H1 (cell line): ENCODE measurements at regions not wholly inside any gene's neighbourhood (a gene's known extent, or its start where the extent isn't known, plus 50 kb on each side); places are given as distances from the start of the nearest gene placed in this dataset.

ENCODE experiments used
- CTCF ChIA-PET: fragments of 300-600 bp; sonication (Branson Sonifier 250); formaldehyde crosslinking; loops from one replicate; lab custom pipeline; 2021; ENCODE audit not compliant: partially characterized antibody; lab: Charles Lee
- POLR2A ChIA-PET: fragments of 300-600 bp; sonication (Branson Sonifier 250); formaldehyde crosslinking; loops from one replicate; lab custom pipeline; 2021; ENCODE audit warnings: inconsistent platforms; ENCODE audit not compliant: partially characterized antibody; lab: Charles Lee
- DNase-seq, 2 experiments: peaks; one replicate each; pipeline versions ENCODE4 v3.0.0 to v3.0.0-alpha.2; 2010 to 2022; ENCODE audit warnings: low spot score in 2 of 2, low read depth in 1 of 2, mixed read lengths in 1 of 2
- FAIRE-seq: peaks from 2 replicates; lab custom pipeline; 2011; peaks lifted over from hg19 to GRCh38; lab: Jason Lieb, UNC
- H2AFZ ChIP-seq: 2 replicates; pipeline ENCODE4 v1.8.1; 2012; ENCODE audit warnings: low read length, inconsistent platforms
- H2AK5ac ChIP-seq: 2 replicates; pipeline ENCODE4 v1.6.1; 2013; ENCODE audit warnings: low read depth, low read length
- H2BK120ac ChIP-seq: replicated peaks from 2 replicates; pipeline ENCODE3; 2013; ENCODE audit warnings: low read depth, low read length, inconsistent platforms
- H2BK12ac ChIP-seq: 2 replicates; pipeline ENCODE4 v1.6.1; 2013; ENCODE audit warnings: low read depth, low read length
- H2BK15ac ChIP-seq: 2 replicates; pipeline ENCODE4 v1.6.1; 2013; ENCODE audit warnings: low read length
- H2BK20ac ChIP-seq: 2 replicates; pipeline ENCODE4 v1.6.1; 2013; ENCODE audit warnings: low read length
- H2BK5ac ChIP-seq: 2 replicates; pipeline ENCODE4 v1.6.1; 2013; ENCODE audit warnings: low read depth, low read length
- H3K14ac ChIP-seq: 2 replicates; pipeline ENCODE4 v1.6.1; 2013; ENCODE audit warnings: inconsistent platforms; ENCODE audit not compliant: insufficient read length
- H3K18ac ChIP-seq: 2 replicates; pipeline ENCODE4 v1.6.1; 2013; ENCODE audit warnings: low read length; ENCODE audit errors: extremely low read depth
- H3K23ac ChIP-seq: 2 replicates; pipeline ENCODE4 v1.6.1; 2013; ENCODE audit warnings: inconsistent platforms; ENCODE audit not compliant: insufficient read length
- H3K23me2 ChIP-seq: 2 replicates; pipeline ENCODE4 v1.6.1; 2013; ENCODE audit warnings: low read depth, low read length
- H3K27ac ChIP-seq: 2 replicates; pipeline ENCODE4 v1.6.1; 2011; ENCODE audit warnings: low read depth, low read length, inconsistent platforms
- H3K27me3 ChIP-seq, 4 experiments: replicated peaks in 1 of 4; 1 replicate in 1 of 4; 2 replicates in 3 of 4; pipeline versions ENCODE4 v1.6.1 to v1.8.1; 2011 to 2013; ENCODE audit warnings: low read length in 3 of 4, mild to moderate bottlenecking in 3 of 4, inconsistent platforms in 2 of 4, mixed read lengths in 2 of 4, moderate library complexity in 1 of 4; ENCODE audit not compliant: control insufficient read depth in 3 of 4, insufficient read depth in 3 of 4; ENCODE audit errors: extremely low read depth in 1 of 4
- H3K36me3 ChIP-seq, 4 experiments: 2 replicates each; pipeline versions ENCODE4 v1.6.1 to v1.8.1; 2011 to 2013; ENCODE audit warnings: mild to moderate bottlenecking in 4 of 4, low read length in 3 of 4, moderate library complexity in 2 of 4, control low read depth in 1 of 4, inconsistent platforms in 1 of 4; ENCODE audit not compliant: insufficient read depth in 4 of 4, control insufficient read depth in 2 of 4
- H3K4ac ChIP-seq: replicated peaks from 2 replicates; pipeline ENCODE3; 2013; ENCODE audit warnings: low read length, low read depth, mixed read lengths, inconsistent platforms; ENCODE audit not compliant: insufficient read length
- H3K4me1 ChIP-seq, 4 experiments: replicated peaks in 1 of 4; 1 replicate in 1 of 4; 2 replicates in 3 of 4; pipeline versions ENCODE4 v1.6.1 to v1.8.1; 2011 to 2013; ENCODE audit warnings: low read length in 3 of 4, inconsistent platforms in 2 of 4, mixed read lengths in 1 of 4; ENCODE audit not compliant: insufficient read depth in 4 of 4, control insufficient read depth in 3 of 4
- H3K4me2 ChIP-seq, 2 experiments: 2 replicates each; pipeline versions ENCODE4 v1.6.1 to v1.8.1; 2011 to 2013; ENCODE audit warnings: low read depth in 2 of 2, low read length in 2 of 2, control low read depth in 1 of 2, inconsistent platforms in 1 of 2, mild to moderate bottlenecking in 1 of 2; ENCODE audit not compliant: insufficient read depth in 1 of 2
- H3K4me3 ChIP-seq, 4 experiments: fragments of 200-600, 300-600 bp in 1 of 4; sonication (generic), shearing (Covaris generic), sonication (Bioruptor Twin) in 1 of 4; 2 replicates each; pipeline versions ENCODE4 v1.5.1 to v1.8.1; 2011 to 2016; ENCODE audit warnings: low read length in 4 of 4, low read depth in 3 of 4, control low read depth in 2 of 4, inconsistent platforms in 2 of 4, mild to moderate bottlenecking in 2 of 4, mixed read lengths in 1 of 4, moderate library complexity in 1 of 4; ENCODE audit not compliant: insufficient read depth in 2 of 4; ENCODE audit errors: extremely low read depth in 1 of 4
- H3K56ac ChIP-seq: replicated peaks from 2 replicates; pipeline ENCODE3; 2013; ENCODE audit warnings: low read depth, mild to moderate bottlenecking, mixed read lengths, low read length, inconsistent platforms; ENCODE audit not compliant: insufficient read length
- H3K79me1 ChIP-seq: 2 replicates; pipeline ENCODE4 v1.6.1; 2013; ENCODE audit warnings: low read depth, low read length, control low read depth
- H3K79me2 ChIP-seq, 2 experiments: 2 replicates each; pipeline versions ENCODE4 v1.6.1 to v1.8.1; 2012 to 2013; ENCODE audit warnings: low read length in 2 of 2, mild to moderate bottlenecking in 2 of 2, inconsistent platforms in 1 of 2; ENCODE audit not compliant: insufficient read depth in 2 of 2, control insufficient read depth in 1 of 2
- H3K9ac ChIP-seq, 4 experiments: replicated peaks in 1 of 4; 1 replicate in 1 of 4; 2 replicates in 3 of 4; pipeline versions ENCODE4 v1.6.1 to v1.8.1; 2011 to 2013; ENCODE audit warnings: low read depth in 3 of 4, low read length in 3 of 4, control low read depth in 2 of 4, mild to moderate bottlenecking in 2 of 4, moderate library complexity in 2 of 4, inconsistent platforms in 1 of 4; ENCODE audit errors: extremely low read depth in 1 of 4
- H3K9me3 ChIP-seq, 2 experiments: 2 replicates each; pipeline versions ENCODE4 v1.6.1 to v1.8.1; 2012 to 2013; ENCODE audit warnings: mild to moderate bottlenecking in 2 of 2, moderate library complexity in 2 of 2, control low read depth in 1 of 2, inconsistent platforms in 1 of 2, low read depth in 1 of 2, low read length in 1 of 2, mixed read lengths in 1 of 2; ENCODE audit not compliant: insufficient read depth in 2 of 2
- H4K20me1 ChIP-seq, 2 experiments: replicated peaks in 1 of 2; 2 replicates each; pipeline versions ENCODE3 to v1.8.1; 2011 to 2013; ENCODE audit warnings: inconsistent platforms in 2 of 2, low read length in 2 of 2, mild to moderate bottlenecking in 1 of 2; ENCODE audit not compliant: insufficient read depth in 2 of 2, control insufficient read depth in 1 of 2
- H4K5ac ChIP-seq: 2 replicates; pipeline ENCODE4 v1.6.1; 2013; ENCODE audit warnings: low read length, low read depth, mixed read lengths, inconsistent platforms; ENCODE audit not compliant: insufficient read length
- H4K8ac ChIP-seq: 2 replicates; pipeline ENCODE4 v1.8.0; 2013; ENCODE audit warnings: mild to moderate bottlenecking, moderate library complexity, low read length, inconsistent platforms; ENCODE audit not compliant: insufficient read depth; ENCODE audit errors: extremely low read depth
- H4K91ac ChIP-seq: replicated peaks from 2 replicates; pipeline ENCODE3; 2013; ENCODE audit warnings: low read length, mixed read lengths, inconsistent platforms; ENCODE audit not compliant: insufficient read length
- CBX8 ChIP-seq: fragments of 300-800, 300-1000 bp; sonication (generic); IDR thresholded peaks from 2 replicates; pipeline ENCODE4 v1.7.1; 2016; ENCODE audit warnings: low read depth, low read length, borderline replicate concordance
- CTCF ChIP-seq, 3 experiments: IDR thresholded peaks; 1 replicate in 2 of 3; 2 replicates in 1 of 3; pipeline versions ENCODE4 v1.5.1 to v1.6.1; 2011; ENCODE audit warnings: low read length in 3 of 3, mild to moderate bottlenecking in 3 of 3, inconsistent platforms in 2 of 3, low read depth in 1 of 3, moderate library complexity in 1 of 3; ENCODE audit not compliant: insufficient read depth in 1 of 3; ENCODE audit errors: control extremely low read depth in 1 of 3
- GABPA ChIP-seq: IDR thresholded peaks from 2 replicates; pipeline ENCODE4 v1.6.1; 2011; ENCODE audit warnings: mild to moderate bottlenecking, low read length, moderate library complexity, borderline replicate concordance; ENCODE audit not compliant: insufficient read depth
- RAD21 ChIP-seq, 2 experiments: IDR thresholded peaks in 1 of 2; conservative IDR thresholded peaks in 1 of 2; 2 replicates each; pipeline ENCODE4 v1.6.1; 2011; ENCODE audit warnings: low read depth in 2 of 2, low read length in 2 of 2, improper control_type of control experiment in 1 of 2, inconsistent platforms in 1 of 2, mild to moderate bottlenecking in 1 of 2, moderate library complexity in 1 of 2
- TAF7 ChIP-seq: optimal IDR thresholded peaks from 2 replicates; pipeline ENCODE3; 2011; ENCODE audit warnings: low read depth, mild to moderate bottlenecking, inconsistent platforms, low read length, moderate library complexity, borderline replicate concordance
- YY1 ChIP-seq: IDR thresholded peaks from 2 replicates; pipeline ENCODE4 v1.6.1; 2011; ENCODE audit warnings: low read depth, mild to moderate bottlenecking, low read length
- WGBS, 2 experiments: shearing (Covaris generic) in 1 of 2; methylation state at CpG; one replicate each; pipeline versions ENCODE4 v1.1.6 to v1.1.7; 2013 to 2015; ENCODE audit warnings: low lambda C conversion rate in 2 of 2, mixed read lengths in 2 of 2, inconsistent platforms in 1 of 2, low coverage in 1 of 2, missing lambda C conversion rate in 1 of 2; ENCODE audit not compliant: insufficient replicate concordance in 2 of 2, insufficient coverage in 1 of 2, insufficient read length in 1 of 2; ENCODE audit errors: extremely low coverage in 1 of 2, missing lambda C conversion rate in 1 of 2; 5-methylcytosine and 5-hydroxymethylcytosine counted together
- TF ChIP-seq, protein P1 (sequence below): IDR thresholded peaks from 2 replicates; pipeline ENCODE4 v1.6.1; 2011; ENCODE audit warnings: low read length, improper control_type of control experiment

- no peak overlapping the region for H3K9ac ChIP-seq
- FAIRE-seq = no peak
- no peaks in the 10 kb centered on the region for H3K27me3 ChIP-seq
- H3K4ac ChIP-seq = no peak overlapping the region
- no peak overlapping the region for H2BK5ac ChIP-seq
- no peak overlapping the region for H2AK5ac ChIP-seq
- 91% methylated on average over 6 of the region's 6 CpGs; no CpG with 5 or more reads in 1 of the 2 experiments for WGBS, 2 experiments
- ChIA-PET POLR2A (no interaction called here), CTCF (interaction anchor here (1.1 to 1.5 kb wide), 2 partner anchors 11 to 77 kb away, joined by 3 to 4 read pairs; no protein-coding TSS in a partner anchor)
- H4K5ac ChIP-seq = no peak overlapping the region
- no peak overlapping the region; the same call in 1 of the 2 replicates for H2AFZ ChIP-seq
- no peaks in the 10 kb centered on the region for H3K79me2 ChIP-seq
- H3K79me1 ChIP-seq = no peaks in the 10 kb centered on the region
- no peak for DNase-seq
- no peaks in the 10 kb centered on the region; a peak in 1 of 8 replicates for H3K36me3 ChIP-seq
- no peak overlapping the region for H3K4me3 ChIP-seq
- peaks cover 4 to 17% (median 9%) of the 10 kb centered on the region in 4 experiments; a peak in 6 of 7 replicates for H3K4me1 ChIP-seq
- no peak overlapping the region for H3K27ac ChIP-seq
- no peak overlapping the region for H2BK120ac ChIP-seq
- H3K4me2 ChIP-seq = no peak overlapping the region
- no peak overlapping the region for H2BK15ac ChIP-seq
- H4K91ac ChIP-seq = no peak overlapping the region
- no peak overlapping the region for H2BK20ac ChIP-seq
- H3K23me2 ChIP-seq = peaks cover 2% of the 10 kb centered on the region; the same call in 1 of the 2 replicates
- H3K23ac ChIP-seq = no peak overlapping the region
- no peak overlapping the region for H3K56ac ChIP-seq
- no peak overlapping the region for H2BK12ac ChIP-seq
- no peaks in the 10 kb centered on the region for H3K9me3 ChIP-seq
- H3K18ac ChIP-seq = no peak overlapping the region
- no peak overlapping the region for H4K8ac ChIP-seq
- H3K14ac ChIP-seq = no peak overlapping the region
- TF ChIP-seq TAF7 (no peak), YY1 (no peak), CTCF (IDR thresholded peaks at IDR 0.05; ENCODE audit: control extremely low read depth in 1 of 3, insufficient read depth in 1 of 3, low read depth in 1 of 3, low read length in 3 of 3) (peak in 1 of 3 experiments; percentile 1; a peak in 1 of 4 replicates), RAD21 (IDR thresholded peaks at IDR 0.05 in 1 of 2, conservative IDR thresholded peaks at IDR 0.05 in 1 of 2; ENCODE audit: low read depth in 2 of 2, low read length in 2 of 2) (0 out of 4 replicates have a peak, but pooled peaks of 1 of the 2 experiments have one; percentile 10), GABPA (no peak), CBX8 (no peak)
- TF ChIP-seq, protein P1, sequence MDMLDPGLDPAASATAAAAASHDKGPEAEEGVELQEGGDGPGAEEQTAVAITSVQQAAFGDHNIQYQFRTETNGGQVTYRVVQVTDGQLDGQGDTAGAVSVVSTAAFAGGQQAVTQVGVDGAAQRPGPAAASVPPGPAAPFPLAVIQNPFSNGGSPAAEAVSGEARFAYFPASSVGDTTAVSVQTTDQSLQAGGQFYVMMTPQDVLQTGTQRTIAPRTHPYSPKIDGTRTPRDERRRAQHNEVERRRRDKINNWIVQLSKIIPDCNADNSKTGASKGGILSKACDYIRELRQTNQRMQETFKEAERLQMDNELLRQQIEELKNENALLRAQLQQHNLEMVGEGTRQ = no peak
- H4K20me1 ChIP-seq = no peaks in the 10 kb centered on the region
Measured at GRCh38 chr2:8189316-8189715, 492.5 kb upstream of the ID2 start.
